ENCODE measurements at regions not wholly inside any gene's neighbourhood (a gene's known extent, or its start where the extent isn't known, plus 50 kb on each side); places are given as distances from the start of the nearest gene placed in this dataset.

- TF ChIP-seq CTCF (IDR thresholded peaks at IDR 0.05): no peak
- TF ChIP-seq POLR2AphosphoS5 (IDR thresholded peaks at IDR 0.05): no peak
Measured at GRCh38 chr5:24391816-24392215, 253.0 kb downstream of the CDH10 start.

Measured in upper lobe of left lung (tissue), 4 donors.